K562 (cell line): ENCODE measurements at regions not wholly inside any gene's neighbourhood (a gene's known extent, or its start where the extent isn't known, plus 50 kb on each side); places are given as distances from the start of the nearest gene placed in this dataset.
"Not testable (repeated sequence)": the region's sequence is repeated elsewhere in the genome, so short reads cannot be mapped to it uniquely, and the experiment has no call there.

Experiments
- ARNT ChIP-seq, 2 experiments: fragments of 450-650 bp; IDR thresholded peaks; 2 replicates each; pipeline ENCODE4 v1.6.1; 2016; ENCODE audit warnings: mild to moderate bottlenecking in 1 of 2
- ATF7 ChIP-seq: fragments of 450-650 bp; IDR thresholded peaks from 2 replicates; pipeline ENCODE4 v1.7.1; 2014; ENCODE audit warnings: mild to moderate bottlenecking, moderate library complexity
- BCOR ChIP-seq: fragments of 450-650 bp; IDR thresholded peaks from 2 replicates; pipeline ENCODE4 v1.6.1; 2016
- BHLHE40 ChIP-seq: IDR thresholded peaks from 2 replicates; pipeline ENCODE4 v1.6.1; 2011; ENCODE audit warnings: low read length, improper control_type of control experiment
- CBFA2T2 ChIP-seq: fragments of 450-650 bp; conservative IDR thresholded peaks from 2 replicates; pipeline ENCODE4 v1.6.1; 2017; ENCODE audit warnings: mild to moderate bottlenecking
- CXXC5 ChIP-seq: fragments of 250-450 bp; sonication (Bioruptor Pico); IDR thresholded peaks from 2 replicates; pipeline ENCODE4 v1.8.0; 2022; ENCODE audit warnings: inconsistent platforms, mild to moderate bottlenecking, moderate library complexity
- FOSL1 ChIP-seq: fragments of 200-800 bp; sonication (Bioruptor generic); conservative IDR thresholded peaks from 2 replicates; pipeline ENCODE4 v1.6.1; 2016; ENCODE audit warnings: missing genetic modification characterization, missing compliant biosample characterization
- FOXA3 ChIP-seq, 2 experiments: fragments of 450-650 bp in 1 of 2; sonication (generic) in 1 of 2; formaldehyde crosslinking; IDR thresholded peaks in 1 of 2; conservative IDR thresholded peaks in 1 of 2; 2 replicates each; pipeline versions ENCODE4 v1.4.0 to v1.8.0; 2020 to 2022; ENCODE audit warnings: mild to moderate bottlenecking in 2 of 2, missing genetic modification reagents in 1 of 2
- HDAC3 ChIP-seq: fragments of 450-650 bp; IDR thresholded peaks from 2 replicates; pipeline ENCODE4 v1.6.1; 2018; ENCODE audit warnings: borderline replicate concordance, mild to moderate bottlenecking, moderate library complexity; ENCODE audit not compliant: partially characterized antibody
- JUND ChIP-seq, 2 experiments: IDR thresholded peaks; 2 replicates in 1 of 2; 3 replicates in 1 of 2; pipeline ENCODE4 v1.6.1; 2011; ENCODE audit warnings: borderline replicate concordance in 2 of 2, low read depth in 2 of 2, low read length in 2 of 2, improper control_type of control experiment in 1 of 2, missing biosample characterization in 1 of 2, missing genetic modification characterization in 1 of 2, missing genetic modification reagents in 1 of 2
- L3MBTL2 ChIP-seq: fragments of 450-650 bp; IDR thresholded peaks from 2 replicates; pipeline ENCODE4 v1.6.1; 2016; ENCODE audit warnings: mild to moderate bottlenecking, moderate library complexity
- MBD2 ChIP-seq: sonication (generic); IDR thresholded peaks from 2 replicates; pipeline ENCODE4 v1.6.1; 2016; ENCODE audit warnings: low read depth, borderline replicate concordance
- MTA1 ChIP-seq: fragments of 450-650 bp; IDR thresholded peaks from 2 replicates; pipeline ENCODE4 v1.6.1; 2017; ENCODE audit warnings: borderline replicate concordance
- MTA2 ChIP-seq: fragments of 450-650 bp; IDR thresholded peaks from 2 replicates; pipeline ENCODE4 v1.6.1; 2016; ENCODE audit warnings: low read depth
- NCOA1 ChIP-seq: fragments of 450-650 bp; IDR thresholded peaks from 2 replicates; pipeline ENCODE4 v1.6.1; 2016; ENCODE audit warnings: low read depth
- NCOA4 ChIP-seq: fragments of 450-650 bp; IDR thresholded peaks from 2 replicates; pipeline ENCODE4 v1.6.1; 2018; ENCODE audit warnings: mild to moderate bottlenecking; ENCODE audit not compliant: partially characterized antibody
- NFE2L1 ChIP-seq: fragments of 450-650 bp; IDR thresholded peaks from 2 replicates; pipeline ENCODE4 v1.6.1; 2016; ENCODE audit warnings: missing genetic modification characterization, low read depth, mild to moderate bottlenecking, missing compliant biosample characterization, moderate library complexity, borderline replicate concordance
- NFIC ChIP-seq: fragments of 450-650 bp; IDR thresholded peaks from 2 replicates; pipeline ENCODE4 v1.6.1; 2017; ENCODE audit warnings: mild to moderate bottlenecking, inconsistent platforms
- NONO ChIP-seq, 2 experiments: fragments of 200-400 bp in 1 of 2; fragments of 450-650 bp in 1 of 2; formaldehyde crosslinking in 1 of 2; IDR thresholded peaks; 2 replicates each; pipeline ENCODE4 v1.6.1; 2017; ENCODE audit warnings: low read depth in 2 of 2, mild to moderate bottlenecking in 2 of 2, moderate library complexity in 2 of 2, low read length in 1 of 2
- PHB2 ChIP-seq: fragments of 450-650 bp; IDR thresholded peaks from 2 replicates; pipeline ENCODE4 v1.6.1; 2017; ENCODE audit warnings: low read depth
- SMARCA4 ChIP-seq: fragments of 450-650 bp; IDR thresholded peaks from 2 replicates; pipeline ENCODE4 v1.6.1; 2016
- SMARCC2 ChIP-seq: fragments of 450-650 bp; IDR thresholded peaks from 2 replicates; pipeline ENCODE4 v1.6.1; 2017; ENCODE audit warnings: antibody characterized with exemption, moderate library complexity, mild to moderate bottlenecking, low read depth
- SMARCE1 ChIP-seq: fragments of 450-650 bp; IDR thresholded peaks from 2 replicates; pipeline ENCODE4 v1.7.1; 2016; ENCODE audit warnings: mild to moderate bottlenecking
- STAT5A ChIP-seq: IDR thresholded peaks from 2 replicates; pipeline ENCODE4 v1.6.1; 2012; ENCODE audit warnings: low read length, inconsistent platforms, borderline replicate concordance
- TEAD4 ChIP-seq, 2 experiments: sonication (generic) in 1 of 2; formaldehyde crosslinking in 1 of 2; IDR thresholded peaks; 2 replicates each; pipeline versions ENCODE4 v1.6.1 to v1.8.0; 2012 to 2022; ENCODE audit warnings: borderline replicate concordance in 1 of 2, inconsistent platforms in 1 of 2, low read length in 1 of 2, mild to moderate bottlenecking in 1 of 2, missing genetic modification reagents in 1 of 2
- TOE1 ChIP-seq, 2 experiments: fragments of 450-650 bp in 1 of 2; sonication (generic) in 1 of 2; formaldehyde crosslinking in 1 of 2; IDR thresholded peaks; 2 replicates each; pipeline versions ENCODE4 v1.7.1 to v1.8.0; 2016 to 2022; ENCODE audit warnings: borderline replicate concordance in 2 of 2, mild to moderate bottlenecking in 2 of 2, antibody characterized with exemption in 1 of 2, inconsistent platforms in 1 of 2, low read depth in 1 of 2, missing genetic modification reagents in 1 of 2, moderate library complexity in 1 of 2
- VEZF1 ChIP-seq: fragments of 200-800 bp; sonication (Bioruptor generic); IDR thresholded peaks from 2 replicates; pipeline ENCODE4 v1.6.1; 2017; ENCODE audit warnings: missing genetic modification characterization, missing compliant biosample characterization
- ZNF316 ChIP-seq: fragments of 450-650 bp; IDR thresholded peaks from 2 replicates; pipeline ENCODE4 v1.6.1; 2016
- ZNF644 ChIP-seq: fragments of 200-800 bp; sonication (Bioruptor generic); IDR thresholded peaks from 2 replicates; pipeline ENCODE4 v1.6.1; 2016; ENCODE audit warnings: low read depth, missing genetic modification characterization, missing compliant biosample characterization

GRCh38 chr20:29031262-29031982, 2226.0 kb upstream of the DEFB115 start (continued):
- TF ChIP-seq ARNT (IDR thresholded peaks at IDR 0.05) (peak; percentile 69 to 83; a peak in 3 of 4 replicates), NONO (IDR thresholded peaks at IDR 0.05; ENCODE audit: low read depth in 2 of 2, low read length in 1 of 2) (0 out of 4 replicates have a peak, but pooled peaks of 1 of the 2 experiments have one; percentile 32), ZNF644 (tag) (0 out of 2 replicates have a peak, but pooled peaks have one; percentile 34), CBFA2T2 (peak; percentile 96), NFIC (peak; percentile 90), JUND (IDR thresholded peaks at IDR 0.05; ENCODE audit: borderline replicate concordance, low read depth, low read length) (peak; percentile 52), JUND (tag; IDR thresholded peaks at IDR 0.05; ENCODE audit: borderline replicate concordance, low read depth, low read length) (0 out of 3 replicates have a peak, but pooled peaks have one; percentile 36), BCOR (peak; percentile 91), TOE1 (IDR thresholded peaks at IDR 0.05; ENCODE audit: borderline replicate concordance) (0 out of 2 replicates have a peak, but pooled peaks have one; percentile 27), TEAD4 (IDR thresholded peaks at IDR 0.05; ENCODE audit: low read length) (peak; percentile 80), FOSL1 (tag) (peak; percentile 82), NCOA1 (peak; percentile 85; the same call in 1 of the 2 replicates), SMARCC2 (peak; percentile 89), ZNF316 (peak; percentile 95), NCOA4 (peak; percentile 62), HDAC3 (peak; percentile 85), SMARCA4 (peak; percentile 94), STAT5A (peak; percentile 35; the same call in 1 of the 2 replicates), NFE2L1 (0 out of 2 replicates have a peak, but pooled peaks have one; percentile 16), BHLHE40 (peak; percentile 20; the same call in 1 of the 2 replicates), MTA2 (peak; percentile 92), VEZF1 (CRISPR knock-in tag) (0 out of 2 replicates have a peak, but pooled peaks have one; percentile 26), L3MBTL2 (peak; percentile 86), PHB2 (peak; percentile 89), FOXA3 (CRISPR knock-in tag; conservative IDR thresholded peaks at IDR 0.05 in 1 of 2, IDR thresholded peaks at IDR 0.05 in 1 of 2) (0 out of 4 replicates have a peak, but pooled peaks of 1 of the 2 experiments have one; percentile 20), MBD2 (0 out of 2 replicates have a peak, but pooled peaks have one; percentile 31), SMARCE1 (peak; percentile 96), MTA1 (peak; percentile 89), ATF7 (peak; percentile 40; the same call in 1 of the 2 replicates), CXXC5 (CRISPR knock-in tag) (peak; percentile 98)
- not testable (repeated sequence) for TF ChIP-seq TOE1 (CRISPR knock-in tag; IDR thresholded peaks at IDR 0.05; ENCODE audit: borderline replicate concordance, low read depth); TEAD4 (CRISPR knock-in tag; IDR thresholded peaks at IDR 0.05; ENCODE audit: borderline replicate concordance)
